AG04449 (cell line): ENCODE measurements at regions not wholly inside any gene's neighbourhood (a gene's known extent, or its start where the extent isn't known, plus 50 kb on each side); places are given as distances from the start of the nearest gene placed in this dataset.
"Not testable (repeated sequence)": the region's sequence is repeated elsewhere in the genome, so short reads cannot be mapped to it uniquely, and the experiment has no call there.

Source experiments
- CTCF ChIA-PET: fragments of 350-600 bp; formaldehyde crosslinking; extraction: SDS; loops from one replicate; lab custom pipeline; 2021; ENCODE audit warnings: antibody characterized with exemption; lab: Yijun Ruan, JAX
- POLR2A ChIA-PET: fragments of 400-600, 350-600 bp; formaldehyde crosslinking; extraction: SDS; loops from one replicate; lab custom pipeline; 2020; ENCODE audit warnings: antibody characterized with exemption, inconsistent platforms; lab: Yijun Ruan, JAX
- DNase-seq: peaks from one replicate; pipeline ENCODE4 v3.0.0-alpha.2; 2010; ENCODE audit warnings: low read depth, low spot score
- H3K4me3 ChIP-seq: 2 replicates; pipeline ENCODE4 v1.5.1; 2011; ENCODE audit warnings: low read depth, mild to moderate bottlenecking, control low read depth, low read length
- TF ChIP-seq, protein P1 (sequence below): IDR thresholded peaks from one replicate; pipeline ENCODE4 v1.5.1; 2011; ENCODE audit warnings: mild to moderate bottlenecking, moderate library complexity, low read length, control low read depth, inconsistent platforms; ENCODE audit not compliant: insufficient read depth; ENCODE audit errors: missing control alignments

DNA sequence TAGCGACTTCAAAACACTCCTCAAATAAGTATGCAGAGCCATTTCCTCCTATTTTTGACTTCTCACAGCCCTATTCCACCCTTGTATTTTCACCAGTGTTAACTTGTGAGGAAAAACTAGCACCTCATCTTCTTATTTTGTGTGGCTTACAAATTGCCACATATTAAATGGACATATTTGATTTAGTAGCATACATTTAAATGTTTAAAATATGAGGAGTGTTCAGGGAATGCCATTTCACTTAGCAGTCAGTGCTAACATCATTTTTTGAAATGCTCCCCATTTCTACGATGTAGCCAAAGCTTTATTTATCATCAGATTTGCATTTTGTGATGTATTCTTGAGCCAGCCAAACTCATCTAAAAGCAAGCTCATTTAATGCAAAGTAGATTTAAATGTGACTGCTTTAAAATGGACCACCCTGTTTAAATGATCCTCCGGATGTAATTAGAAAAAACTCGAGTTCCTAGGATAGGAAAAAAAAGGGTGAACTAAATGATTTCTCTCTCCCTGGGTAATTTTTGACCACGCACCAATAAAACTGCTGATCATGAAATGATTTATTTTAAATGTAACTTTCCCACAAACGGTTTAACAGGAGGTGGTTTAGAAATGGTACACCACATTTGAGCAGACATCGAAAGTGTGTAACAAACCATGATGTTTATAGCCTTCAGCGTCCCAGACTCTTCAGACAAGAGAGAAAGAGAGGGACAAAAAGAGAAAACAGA, 172.6 kb downstream of the CD83 start:
- ChIA-PET POLR2A (no interaction called here), CTCF (no interaction called here)
- no peak for DNase-seq
- no peak overlapping the region for H3K4me3 ChIP-seq
- TF ChIP-seq, protein P1, sequence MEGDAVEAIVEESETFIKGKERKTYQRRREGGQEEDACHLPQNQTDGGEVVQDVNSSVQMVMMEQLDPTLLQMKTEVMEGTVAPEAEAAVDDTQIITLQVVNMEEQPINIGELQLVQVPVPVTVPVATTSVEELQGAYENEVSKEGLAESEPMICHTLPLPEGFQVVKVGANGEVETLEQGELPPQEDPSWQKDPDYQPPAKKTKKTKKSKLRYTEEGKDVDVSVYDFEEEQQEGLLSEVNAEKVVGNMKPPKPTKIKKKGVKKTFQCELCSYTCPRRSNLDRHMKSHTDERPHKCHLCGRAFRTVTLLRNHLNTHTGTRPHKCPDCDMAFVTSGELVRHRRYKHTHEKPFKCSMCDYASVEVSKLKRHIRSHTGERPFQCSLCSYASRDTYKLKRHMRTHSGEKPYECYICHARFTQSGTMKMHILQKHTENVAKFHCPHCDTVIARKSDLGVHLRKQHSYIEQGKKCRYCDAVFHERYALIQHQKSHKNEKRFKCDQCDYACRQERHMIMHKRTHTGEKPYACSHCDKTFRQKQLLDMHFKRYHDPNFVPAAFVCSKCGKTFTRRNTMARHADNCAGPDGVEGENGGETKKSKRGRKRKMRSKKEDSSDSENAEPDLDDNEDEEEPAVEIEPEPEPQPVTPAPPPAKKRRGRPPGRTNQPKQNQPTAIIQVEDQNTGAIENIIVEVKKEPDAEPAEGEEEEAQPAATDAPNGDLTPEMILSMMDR: no peak

DNA sequence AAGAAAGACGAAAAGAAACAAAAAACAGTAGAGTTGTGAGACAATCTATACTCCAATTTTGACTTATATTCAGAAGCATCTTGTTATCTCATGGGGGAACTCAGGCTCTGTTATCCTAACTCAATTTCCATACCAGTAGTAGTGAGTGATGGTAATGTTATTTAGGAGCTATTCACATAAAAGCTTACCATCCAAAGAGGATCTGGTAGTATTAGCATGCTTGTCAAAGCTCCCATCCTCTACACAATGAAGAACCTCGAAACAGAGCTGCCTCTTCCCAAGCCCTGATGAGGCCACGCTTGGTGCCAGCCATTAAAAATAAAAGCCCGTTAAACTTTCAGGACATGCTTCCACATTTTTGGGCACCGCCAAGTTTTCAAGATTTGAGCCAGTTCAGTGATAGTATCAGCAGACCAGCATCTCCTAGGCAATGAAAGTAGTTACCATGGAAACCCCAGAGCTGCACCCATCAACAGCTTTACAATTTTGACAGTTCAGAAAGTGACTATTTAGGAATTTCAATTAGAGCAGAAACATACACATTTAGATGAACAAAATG, 173.3 kb downstream of the CD83 start:
- POLR2A ChIA-PET: no interaction called here
- no peak for DNase-seq
- CTCF ChIA-PET: no interaction called here

DNA sequence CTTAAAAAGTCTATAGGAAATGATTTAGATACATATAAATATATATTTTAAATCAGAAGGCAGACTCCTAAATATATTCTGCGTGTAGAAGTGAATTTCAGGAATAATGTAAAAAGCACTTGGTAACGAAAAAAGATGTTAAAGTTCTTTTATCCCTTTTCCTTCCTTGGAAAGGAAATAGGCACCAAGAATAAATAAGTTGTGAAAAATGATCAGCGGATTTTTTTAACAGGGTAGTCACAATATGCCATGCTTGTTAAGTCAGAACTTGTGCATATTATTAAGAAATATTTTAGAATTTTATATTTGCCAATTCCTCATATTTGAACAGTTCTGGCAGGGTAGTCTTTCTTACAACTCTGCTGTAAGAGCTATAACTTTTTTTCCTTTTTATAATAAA, 173.8 kb downstream of the CD83 start:
- H3K4me3 ChIP-seq: no peak overlapping the region
- TF ChIP-seq, protein P1: no peak
- DNase-seq: no peak
- ChIA-PET CTCF (no interaction called here), POLR2A (no interaction called here)

More for the DNA sequence above, 173.3 kb downstream of the CD83 start:
- TF ChIP-seq, protein P1: no peak
- H3K4me3 ChIP-seq: no peak overlapping the region

- CTCF ChIA-PET: no interaction called here
Observed at GRCh38 chr6:14292119-14292518, 174.5 kb downstream of the CD83 start.

DNA sequence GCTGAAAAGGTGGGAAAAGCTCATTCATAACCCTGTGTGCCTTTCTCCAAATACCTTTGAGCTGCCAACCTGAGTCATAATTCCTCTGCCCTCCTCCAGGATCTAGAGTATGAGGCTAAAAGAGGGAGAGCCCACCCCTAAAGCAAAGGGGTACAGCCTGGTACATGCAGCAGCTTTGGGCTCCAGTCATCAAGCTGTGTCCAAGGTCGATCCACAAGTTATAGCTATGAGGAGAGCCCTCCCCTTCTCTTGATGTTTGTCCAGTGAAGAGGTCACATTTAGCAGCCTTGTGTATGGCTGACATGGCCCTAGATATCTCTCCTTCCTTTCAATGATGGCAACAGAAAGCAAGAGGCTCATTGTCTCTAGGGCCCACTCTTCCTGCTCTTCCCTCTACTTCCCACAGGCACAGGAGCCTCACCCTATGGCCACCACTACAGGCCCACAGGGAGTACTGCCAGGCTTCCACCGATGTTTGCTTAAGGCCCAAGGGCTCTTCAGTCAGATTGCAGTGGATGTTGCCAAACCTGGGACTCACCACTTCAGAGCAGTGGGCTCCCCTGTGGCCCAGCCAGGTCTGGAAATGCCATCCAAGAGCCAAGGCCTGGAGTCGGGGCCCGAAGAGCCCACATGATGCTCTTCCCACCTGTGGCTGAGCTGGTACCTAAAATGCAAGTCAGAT, 176.8 kb downstream of the CD83 start:
- TF ChIP-seq, protein P1: no peak
- no peak for DNase-seq
- POLR2A ChIA-PET: no interaction called here
- H3K4me3 ChIP-seq: no peak overlapping the region
- CTCF ChIA-PET: no interaction called here

More at GRCh38 chr6:14292119-14292518, 174.5 kb downstream of the CD83 start:
- H3K4me3 ChIP-seq: no peak overlapping the region
- TF ChIP-seq, protein P1: no peak
- DNase-seq: no peak
- POLR2A ChIA-PET: no interaction called here

GRCh38 chr6:14296698-14297097, 179.1 kb downstream of the CD83 start:
- H3K4me3 ChIP-seq, CTCF ChIA-PET, POLR2A ChIA-PET, DNase-seq: not testable (repeated sequence)

- DNase-seq, CTCF ChIA-PET, POLR2A ChIA-PET, H3K4me3 ChIP-seq: not testable (repeated sequence)
Observed at GRCh38 chr6:14297118-14297517, 179.5 kb downstream of the CD83 start.

DNA sequence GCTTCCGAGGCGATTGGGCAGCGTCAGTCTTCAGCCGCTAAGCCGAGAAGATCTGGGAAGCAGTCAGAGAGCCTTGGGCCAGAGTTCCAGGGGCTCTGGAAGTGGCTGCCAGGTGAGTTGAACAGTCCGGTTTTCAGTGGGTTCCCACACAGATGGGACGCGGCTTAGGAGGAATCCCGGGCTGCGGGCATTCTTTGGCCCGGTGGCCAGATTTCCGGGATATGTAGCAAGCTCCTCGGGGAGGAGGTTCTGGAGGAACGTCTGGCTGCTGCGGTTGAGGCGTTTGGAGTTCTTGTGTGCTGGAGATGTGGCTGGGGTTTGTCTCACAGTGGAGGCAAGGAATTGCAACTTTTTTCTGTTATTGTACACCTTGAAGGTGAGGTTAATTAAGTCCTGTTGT, 182.6 kb downstream of the CD83 start:
- CTCF ChIA-PET, POLR2A ChIA-PET, H3K4me3 ChIP-seq, DNase-seq: not testable (repeated sequence)

DNA sequence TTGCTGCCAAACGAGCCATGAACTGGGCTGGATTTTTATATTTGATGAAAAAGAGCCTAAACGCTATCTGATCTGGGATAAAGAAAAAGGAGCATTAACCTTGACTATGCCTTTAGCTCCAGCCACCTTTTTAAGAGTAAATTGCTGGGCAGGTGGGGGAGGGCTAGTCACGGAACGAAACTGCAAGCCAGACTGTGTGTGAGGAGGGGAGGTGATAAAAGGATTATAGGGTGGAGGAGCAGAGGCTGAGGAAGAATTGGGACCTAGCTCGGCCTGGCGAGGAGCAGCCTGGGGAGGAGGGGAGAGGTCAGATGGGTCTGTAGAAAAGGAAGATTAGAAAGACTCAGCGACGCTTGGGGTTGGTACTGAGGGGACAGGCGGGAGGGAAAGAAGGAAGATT, 183.1 kb downstream of the CD83 start:
- POLR2A ChIA-PET, CTCF ChIA-PET, DNase-seq, H3K4me3 ChIP-seq: not testable (repeated sequence)

GRCh38 chr6:14301477-14301876, 183.9 kb downstream of the CD83 start:
- POLR2A ChIA-PET, CTCF ChIA-PET: not testable (repeated sequence)

More at GRCh38 chr6:14301477-14301876, 183.9 kb downstream of the CD83 start:
- not testable (repeated sequence) for H3K4me3 ChIP-seq, DNase-seq
